H1 (cell line): ENCODE measurements at regions not wholly inside any gene's neighbourhood (a gene's known extent, or its start where the extent isn't known, plus 50 kb on each side); places are given as distances from the start of the nearest gene placed in this dataset.

ENCODE experiments used
- CTCF ChIA-PET: fragments of 300-600 bp; sonication (Branson Sonifier 250); formaldehyde crosslinking; loops from one replicate; lab custom pipeline; 2021; ENCODE audit not compliant: partially characterized antibody; lab: Charles Lee
- POLR2A ChIA-PET: fragments of 300-600 bp; sonication (Branson Sonifier 250); formaldehyde crosslinking; loops from one replicate; lab custom pipeline; 2021; ENCODE audit warnings: inconsistent platforms; ENCODE audit not compliant: partially characterized antibody; lab: Charles Lee
- DNase-seq, 2 experiments: peaks; one replicate each; pipeline versions ENCODE4 v3.0.0 to v3.0.0-alpha.2; 2010 to 2022; ENCODE audit warnings: low spot score in 2 of 2, low read depth in 1 of 2, mixed read lengths in 1 of 2
- FAIRE-seq: peaks from 2 replicates; lab custom pipeline; 2011; peaks lifted over from hg19 to GRCh38; lab: Jason Lieb, UNC
- H2AFZ ChIP-seq: 2 replicates; pipeline ENCODE4 v1.8.1; 2012; ENCODE audit warnings: low read length, inconsistent platforms
- H2AK5ac ChIP-seq: 2 replicates; pipeline ENCODE4 v1.6.1; 2013; ENCODE audit warnings: low read depth, low read length
- H2BK120ac ChIP-seq: replicated peaks from 2 replicates; pipeline ENCODE3; 2013; ENCODE audit warnings: low read depth, low read length, inconsistent platforms
- H2BK12ac ChIP-seq: 2 replicates; pipeline ENCODE4 v1.6.1; 2013; ENCODE audit warnings: low read depth, low read length
- H2BK15ac ChIP-seq: 2 replicates; pipeline ENCODE4 v1.6.1; 2013; ENCODE audit warnings: low read length
- H2BK20ac ChIP-seq: 2 replicates; pipeline ENCODE4 v1.6.1; 2013; ENCODE audit warnings: low read length
- H2BK5ac ChIP-seq: 2 replicates; pipeline ENCODE4 v1.6.1; 2013; ENCODE audit warnings: low read depth, low read length
- H3K14ac ChIP-seq: 2 replicates; pipeline ENCODE4 v1.6.1; 2013; ENCODE audit warnings: inconsistent platforms; ENCODE audit not compliant: insufficient read length
- H3K18ac ChIP-seq: 2 replicates; pipeline ENCODE4 v1.6.1; 2013; ENCODE audit warnings: low read length; ENCODE audit errors: extremely low read depth
- H3K23ac ChIP-seq: 2 replicates; pipeline ENCODE4 v1.6.1; 2013; ENCODE audit warnings: inconsistent platforms; ENCODE audit not compliant: insufficient read length
- H3K23me2 ChIP-seq: 2 replicates; pipeline ENCODE4 v1.6.1; 2013; ENCODE audit warnings: low read depth, low read length
- H3K27ac ChIP-seq: 2 replicates; pipeline ENCODE4 v1.6.1; 2011; ENCODE audit warnings: low read depth, low read length, inconsistent platforms
- H3K27me3 ChIP-seq, 4 experiments: replicated peaks in 1 of 4; 1 replicate in 1 of 4; 2 replicates in 3 of 4; pipeline versions ENCODE4 v1.6.1 to v1.8.1; 2011 to 2013; ENCODE audit warnings: low read length in 3 of 4, mild to moderate bottlenecking in 3 of 4, inconsistent platforms in 2 of 4, mixed read lengths in 2 of 4, moderate library complexity in 1 of 4; ENCODE audit not compliant: control insufficient read depth in 3 of 4, insufficient read depth in 3 of 4; ENCODE audit errors: extremely low read depth in 1 of 4
- H3K36me3 ChIP-seq, 4 experiments: 2 replicates each; pipeline versions ENCODE4 v1.6.1 to v1.8.1; 2011 to 2013; ENCODE audit warnings: mild to moderate bottlenecking in 4 of 4, low read length in 3 of 4, moderate library complexity in 2 of 4, control low read depth in 1 of 4, inconsistent platforms in 1 of 4; ENCODE audit not compliant: insufficient read depth in 4 of 4, control insufficient read depth in 2 of 4
- H3K4ac ChIP-seq: replicated peaks from 2 replicates; pipeline ENCODE3; 2013; ENCODE audit warnings: low read length, low read depth, mixed read lengths, inconsistent platforms; ENCODE audit not compliant: insufficient read length
- H3K4me1 ChIP-seq, 4 experiments: replicated peaks in 1 of 4; 1 replicate in 1 of 4; 2 replicates in 3 of 4; pipeline versions ENCODE4 v1.6.1 to v1.8.1; 2011 to 2013; ENCODE audit warnings: low read length in 3 of 4, inconsistent platforms in 2 of 4, mixed read lengths in 1 of 4; ENCODE audit not compliant: insufficient read depth in 4 of 4, control insufficient read depth in 3 of 4
- H3K4me2 ChIP-seq, 2 experiments: 2 replicates each; pipeline versions ENCODE4 v1.6.1 to v1.8.1; 2011 to 2013; ENCODE audit warnings: low read depth in 2 of 2, low read length in 2 of 2, control low read depth in 1 of 2, inconsistent platforms in 1 of 2, mild to moderate bottlenecking in 1 of 2; ENCODE audit not compliant: insufficient read depth in 1 of 2
- H3K4me3 ChIP-seq, 4 experiments: fragments of 200-600, 300-600 bp in 1 of 4; sonication (generic), shearing (Covaris generic), sonication (Bioruptor Twin) in 1 of 4; 2 replicates each; pipeline versions ENCODE4 v1.5.1 to v1.8.1; 2011 to 2016; ENCODE audit warnings: low read length in 4 of 4, low read depth in 3 of 4, control low read depth in 2 of 4, inconsistent platforms in 2 of 4, mild to moderate bottlenecking in 2 of 4, mixed read lengths in 1 of 4, moderate library complexity in 1 of 4; ENCODE audit not compliant: insufficient read depth in 2 of 4; ENCODE audit errors: extremely low read depth in 1 of 4
- H3K56ac ChIP-seq: replicated peaks from 2 replicates; pipeline ENCODE3; 2013; ENCODE audit warnings: low read depth, mild to moderate bottlenecking, mixed read lengths, low read length, inconsistent platforms; ENCODE audit not compliant: insufficient read length
- H3K79me1 ChIP-seq: 2 replicates; pipeline ENCODE4 v1.6.1; 2013; ENCODE audit warnings: low read depth, low read length, control low read depth
- H3K79me2 ChIP-seq, 2 experiments: 2 replicates each; pipeline versions ENCODE4 v1.6.1 to v1.8.1; 2012 to 2013; ENCODE audit warnings: low read length in 2 of 2, mild to moderate bottlenecking in 2 of 2, inconsistent platforms in 1 of 2; ENCODE audit not compliant: insufficient read depth in 2 of 2, control insufficient read depth in 1 of 2
- H3K9ac ChIP-seq, 4 experiments: replicated peaks in 1 of 4; 1 replicate in 1 of 4; 2 replicates in 3 of 4; pipeline versions ENCODE4 v1.6.1 to v1.8.1; 2011 to 2013; ENCODE audit warnings: low read depth in 3 of 4, low read length in 3 of 4, control low read depth in 2 of 4, mild to moderate bottlenecking in 2 of 4, moderate library complexity in 2 of 4, inconsistent platforms in 1 of 4; ENCODE audit errors: extremely low read depth in 1 of 4
- H3K9me3 ChIP-seq, 2 experiments: 2 replicates each; pipeline versions ENCODE4 v1.6.1 to v1.8.1; 2012 to 2013; ENCODE audit warnings: mild to moderate bottlenecking in 2 of 2, moderate library complexity in 2 of 2, control low read depth in 1 of 2, inconsistent platforms in 1 of 2, low read depth in 1 of 2, low read length in 1 of 2, mixed read lengths in 1 of 2; ENCODE audit not compliant: insufficient read depth in 2 of 2
- H4K20me1 ChIP-seq, 2 experiments: replicated peaks in 1 of 2; 2 replicates each; pipeline versions ENCODE3 to v1.8.1; 2011 to 2013; ENCODE audit warnings: inconsistent platforms in 2 of 2, low read length in 2 of 2, mild to moderate bottlenecking in 1 of 2; ENCODE audit not compliant: insufficient read depth in 2 of 2, control insufficient read depth in 1 of 2
- H4K5ac ChIP-seq: 2 replicates; pipeline ENCODE4 v1.6.1; 2013; ENCODE audit warnings: low read length, low read depth, mixed read lengths, inconsistent platforms; ENCODE audit not compliant: insufficient read length
- H4K8ac ChIP-seq: 2 replicates; pipeline ENCODE4 v1.8.0; 2013; ENCODE audit warnings: mild to moderate bottlenecking, moderate library complexity, low read length, inconsistent platforms; ENCODE audit not compliant: insufficient read depth; ENCODE audit errors: extremely low read depth
- H4K91ac ChIP-seq: replicated peaks from 2 replicates; pipeline ENCODE3; 2013; ENCODE audit warnings: low read length, mixed read lengths, inconsistent platforms; ENCODE audit not compliant: insufficient read length
- CEBPB ChIP-seq: IDR thresholded peaks from 2 replicates; pipeline ENCODE4 v1.6.1; 2012; ENCODE audit warnings: low read depth, low read length
- CHD1 ChIP-seq: IDR thresholded peaks from 2 replicates; pipeline ENCODE4 v1.6.1; 2012; ENCODE audit warnings: low read depth, low read length, improper control_type of control experiment
- CHD2 ChIP-seq: IDR thresholded peaks from 2 replicates; pipeline ENCODE4 v1.6.1; 2012; ENCODE audit warnings: low read length, improper control_type of control experiment
- EZH2 ChIP-seq: fragments of 200-600 bp; sonication (generic); IDR thresholded peaks from 2 replicates; pipeline ENCODE4 v1.7.1; 2012; ENCODE audit warnings: low read depth, mild to moderate bottlenecking, moderate library complexity, low read length, inconsistent platforms; ENCODE audit not compliant: severe bottlenecking
- GABPA ChIP-seq: IDR thresholded peaks from 2 replicates; pipeline ENCODE4 v1.6.1; 2011; ENCODE audit warnings: mild to moderate bottlenecking, low read length, moderate library complexity, borderline replicate concordance; ENCODE audit not compliant: insufficient read depth
- MAFK ChIP-seq: IDR thresholded peaks from 2 replicates; pipeline ENCODE4 v1.6.1; 2012; ENCODE audit warnings: low read depth, mild to moderate bottlenecking, improper control_type of control experiment, low read length
- POLR2AphosphoS5 ChIP-seq: IDR thresholded peaks from 2 replicates; pipeline ENCODE4 v1.6.1; 2011; ENCODE audit warnings: low read depth, low read length
- RNF2 ChIP-seq: fragments of 200-900, 300-1000 bp; sonication (generic); IDR thresholded peaks from 2 replicates; pipeline ENCODE4 v1.7.1; 2016; ENCODE audit warnings: borderline replicate concordance, low read depth, mild to moderate bottlenecking, antibody characterized with exemption, low read length; ENCODE audit not compliant: poor library complexity, severe bottlenecking; ENCODE audit errors: missing control alignments
- TCF12 ChIP-seq: IDR thresholded peaks from 2 replicates; pipeline ENCODE4 v1.6.1; 2011; ENCODE audit warnings: low read depth, mild to moderate bottlenecking, low read length
- WGBS, 2 experiments: shearing (Covaris generic) in 1 of 2; methylation state at CpG; one replicate each; pipeline versions ENCODE4 v1.1.6 to v1.1.7; 2013 to 2015; ENCODE audit warnings: low lambda C conversion rate in 2 of 2, mixed read lengths in 2 of 2, inconsistent platforms in 1 of 2, low coverage in 1 of 2, missing lambda C conversion rate in 1 of 2; ENCODE audit not compliant: insufficient replicate concordance in 2 of 2, insufficient coverage in 1 of 2, insufficient read length in 1 of 2; ENCODE audit errors: extremely low coverage in 1 of 2, missing lambda C conversion rate in 1 of 2; 5-methylcytosine and 5-hydroxymethylcytosine counted together
- TF ChIP-seq, protein P1 (sequence below): IDR thresholded peaks from 2 replicates; pipeline ENCODE4 v1.6.1; 2011; ENCODE audit warnings: low read depth, mild to moderate bottlenecking, low read length; ENCODE audit not compliant: insufficient read depth

GRCh38 chr4:140267576-140267975, 105.9 kb upstream of the SCOC start:
- no peak overlapping the region for H2BK5ac ChIP-seq
- POLR2A ChIA-PET, result interaction anchor here (0.7 to 1.1 kb wide), 2 partner anchors 13 to 220 kb away, joined by 3 read pairs; no protein-coding TSS in a partner anchor
- no peaks in the 10 kb centered on the region for H3K23me2 ChIP-seq
- no peak overlapping the region for H2BK15ac ChIP-seq
- H3K4me2 ChIP-seq, result no peak overlapping the region
- H2BK20ac ChIP-seq, result no peak overlapping the region
- no peak for FAIRE-seq
- no peaks in the 10 kb centered on the region for H3K27me3 ChIP-seq
- H3K23ac ChIP-seq, result no peak overlapping the region
- H2AK5ac ChIP-seq, result no peak overlapping the region
- no peak overlapping the region for H3K4me3 ChIP-seq
- no peaks in the 10 kb centered on the region for H3K9me3 ChIP-seq
- H3K18ac ChIP-seq, result no peak overlapping the region
- no peaks in the 10 kb centered on the region for H3K79me1 ChIP-seq
- no peaks in the 10 kb centered on the region for H3K79me2 ChIP-seq
- DNase-seq, result no peak
- no peak overlapping the region for H3K14ac ChIP-seq
- no peak overlapping the region for H4K8ac ChIP-seq
- H3K27ac ChIP-seq, result no peak overlapping the region
- no peak overlapping the region for H4K5ac ChIP-seq
- no peak overlapping the region for H4K91ac ChIP-seq
- H3K56ac ChIP-seq, result no peak overlapping the region
- H3K4ac ChIP-seq, result no peak overlapping the region
- TF ChIP-seq GABPA (no peak), MAFK (no peak), POLR2AphosphoS5 (no peak), TCF12 (no peak), CEBPB (no peak), RNF2 (no peak), CHD2 (no peak), EZH2 (no peak), CHD1 (no peak)
- TF ChIP-seq, protein P1, sequence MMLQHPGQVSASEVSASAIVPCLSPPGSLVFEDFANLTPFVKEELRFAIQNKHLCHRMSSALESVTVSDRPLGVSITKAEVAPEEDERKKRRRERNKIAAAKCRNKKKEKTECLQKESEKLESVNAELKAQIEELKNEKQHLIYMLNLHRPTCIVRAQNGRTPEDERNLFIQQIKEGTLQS, result no peak
- TF ChIP-seq, all 59 proteins: peak for 0
- Histone ChIP-seq H4K20me1 (no peaks in the 10 kb centered on the region), H3K36me3 (no peaks in the 10 kb centered on the region), H3K9ac (no peak overlapping the region), H2BK12ac (no peak overlapping the region), H3K4me1 (peaks cover 0 to 6% (median under 1%) of the 10 kb centered on the region in 4 experiments; a peak in 2 of 7 replicates), H2AFZ (peak overlapping the region; percentile 70; the same call in 1 of the 2 replicates), H2BK120ac (no peak overlapping the region)
- CTCF ChIA-PET, result interaction anchor here (0.8 to 3.2 kb wide), 6 partner anchors 10 to 220 kb away, joined by 3 to 18 read pairs (median 6); no protein-coding TSS in a partner anchor
- WGBS, 2 experiments, result 89% methylated on average over 13 of the region's 14 CpGs; no CpG with 5 or more reads in 1 of the 2 experiments
